ENCODE measurements at regions not wholly inside any gene's neighbourhood (a gene's known extent, or its start where the extent isn't known, plus 50 kb on each side); places are given as distances from the start of the nearest gene placed in this dataset.

DNA sequence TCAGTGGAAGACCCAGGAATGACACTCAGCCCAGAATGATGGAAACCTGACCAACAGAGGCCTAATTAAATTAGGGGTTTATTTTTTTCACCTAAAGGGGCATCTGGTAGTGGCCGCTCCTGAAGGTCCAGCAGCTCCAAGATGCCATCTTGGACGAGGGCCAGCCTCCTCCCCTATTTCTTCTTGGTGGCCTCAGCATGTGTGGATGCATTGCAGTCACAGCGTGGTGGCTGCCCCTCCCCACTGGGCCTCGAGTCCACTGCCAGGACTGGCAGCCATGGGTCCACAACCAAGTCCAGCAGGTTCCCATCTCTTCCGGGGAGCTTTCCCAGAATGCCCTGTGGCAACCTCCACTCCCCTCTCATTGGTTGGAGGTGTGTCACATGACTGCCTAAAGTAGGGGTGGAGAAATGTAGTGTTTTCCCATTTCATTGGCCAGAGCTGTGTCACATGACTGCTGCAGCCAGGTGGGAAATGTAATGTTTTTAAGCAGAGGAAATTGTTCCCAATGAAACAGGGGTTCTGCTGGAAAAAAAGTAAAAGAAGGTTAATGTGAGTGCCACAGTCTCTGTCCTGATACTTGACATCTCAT is 628.2 kb downstream of the PTPRU start:
- CTCF ChIA-PET = no interaction called here
- Mint-ChIP-seq H3K36me3 (ENCODE audit: low read depth) (no peaks in the 10 kb centered on the region), H3K27me3 (peaks cover 3% of the 10 kb centered on the region), H3K4me3 (no peak overlapping the region), H3K9me3 (peaks cover 13% of the 10 kb centered on the region), H3K4me1 (no peaks in the 10 kb centered on the region), H3K27ac (no peak overlapping the region)
- no peak for DNase-seq
- POLR2A ChIA-PET = no interaction called here

DNA sequence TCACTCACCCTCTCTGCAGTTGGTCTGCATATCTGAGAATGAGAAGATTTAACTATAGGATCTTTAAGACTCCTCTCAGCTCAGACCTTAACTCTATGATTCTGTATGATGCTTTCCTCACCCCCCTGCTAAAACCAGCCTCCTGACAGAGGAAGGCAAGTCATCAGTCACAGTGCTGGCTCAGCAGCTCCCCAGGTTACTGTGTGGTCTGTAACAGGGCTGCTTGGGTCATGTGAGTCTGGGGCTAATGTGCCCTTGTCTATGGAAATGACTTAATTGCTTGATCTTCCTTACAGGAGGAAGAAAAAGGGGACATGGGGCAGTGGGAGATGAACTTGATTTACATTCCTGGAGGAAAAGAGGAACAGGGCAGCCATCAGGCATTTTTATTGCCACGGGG is 625.6 kb downstream of the PTPRU start:
- POLR2A ChIA-PET = no interaction called here
- Mint-ChIP-seq H3K27me3 (peaks cover 3% of the 10 kb centered on the region), H3K4me3 (no peak overlapping the region), H3K36me3 (ENCODE audit: low read depth) (no peaks in the 10 kb centered on the region), H3K4me1 (no peaks in the 10 kb centered on the region), H3K27ac (no peak overlapping the region), H3K9me3 (peaks cover 13% of the 10 kb centered on the region)
- DNase-seq = no peak
- CTCF ChIA-PET = no interaction called here

DNA sequence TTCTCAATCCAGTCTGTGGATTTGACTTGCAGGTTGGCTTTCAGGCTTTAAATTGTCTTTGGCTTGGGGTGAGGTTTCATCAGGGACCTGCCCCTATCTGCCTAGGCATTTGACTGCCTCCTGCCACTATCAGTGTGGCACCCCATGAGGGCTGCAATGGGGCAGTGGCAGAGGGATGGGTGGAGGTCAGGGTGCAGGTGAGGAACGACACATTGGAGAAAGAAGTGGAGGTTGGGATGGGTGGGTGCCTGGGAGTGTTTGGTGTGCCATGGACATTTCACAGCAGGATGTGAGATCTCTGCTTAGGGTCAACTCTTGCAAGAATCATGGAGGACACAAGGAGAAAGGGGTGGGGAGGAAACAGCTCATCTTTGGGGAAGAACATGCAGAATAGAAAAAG is 625.1 kb downstream of the PTPRU start:
- no peak for DNase-seq
- ChIA-PET CTCF (no interaction called here), POLR2A (no interaction called here)
- Mint-ChIP-seq H3K4me1 (no peaks in the 10 kb centered on the region), H3K4me3 (no peak overlapping the region), H3K27ac (no peak overlapping the region), H3K27me3 (peaks cover 3% of the 10 kb centered on the region), H3K36me3 (ENCODE audit: low read depth) (no peaks in the 10 kb centered on the region), H3K9me3 (peaks cover 13% of the 10 kb centered on the region)

DNA sequence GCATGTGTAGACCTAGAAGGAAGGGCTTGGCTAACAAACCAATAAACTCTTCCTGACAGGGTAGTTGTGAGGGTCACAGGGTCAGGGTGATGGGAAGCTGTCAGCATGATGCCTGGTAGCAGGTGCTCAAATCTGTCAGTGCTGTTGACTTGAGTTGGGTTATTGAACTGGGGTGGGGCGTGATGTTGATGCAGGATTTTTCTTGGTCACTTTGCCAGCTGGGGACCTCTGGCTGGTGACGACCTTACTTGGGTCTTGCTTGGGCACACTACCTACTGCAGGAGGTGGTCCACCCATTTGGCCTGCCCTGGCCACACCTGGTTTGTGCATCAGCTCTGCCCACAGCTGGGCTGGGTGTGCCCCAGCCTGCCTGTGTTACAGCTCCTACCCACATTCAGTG is 624.4 kb downstream of the PTPRU start:
- no peak overlapping the region for H3K4me3 Mint-ChIP-seq
- CTCF ChIA-PET = no interaction called here
- H3K27me3 Mint-ChIP-seq = peaks cover 3% of the 10 kb centered on the region

DNA sequence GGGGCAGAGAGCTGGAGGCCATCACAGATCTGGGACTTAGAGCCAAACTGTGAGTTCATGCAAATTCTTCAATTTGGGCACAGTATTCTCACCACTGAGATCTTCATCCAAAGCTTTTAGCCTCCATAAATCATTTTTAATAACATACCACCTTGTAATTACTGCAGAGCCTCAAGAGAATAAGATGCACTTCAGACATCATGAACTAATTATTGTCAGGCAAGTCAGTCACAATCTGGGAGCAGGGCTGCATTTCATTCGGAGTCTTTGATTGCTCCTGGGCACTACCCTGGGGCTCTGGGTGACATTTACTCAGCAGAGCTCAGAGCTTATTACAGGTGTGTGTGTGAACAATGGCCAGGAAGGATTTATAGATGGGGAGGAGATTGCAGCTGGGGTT is 623.7 kb downstream of the PTPRU start:
- no peak for DNase-seq
- POLR2A ChIA-PET = no interaction called here
- Mint-ChIP-seq H3K27ac (no peak overlapping the region), H3K4me1 (no peaks in the 10 kb centered on the region), H3K9me3 (peaks cover 13% of the 10 kb centered on the region), H3K4me3 (no peak overlapping the region), H3K27me3 (peaks cover 3% of the 10 kb centered on the region), H3K36me3 (ENCODE audit: low read depth) (no peaks in the 10 kb centered on the region)
- CTCF ChIA-PET = no interaction called here

More for the DNA sequence above, 624.4 kb downstream of the PTPRU start:
- DNase-seq = no peak
- H3K36me3 Mint-ChIP-seq (ENCODE audit: low read depth) = no peaks in the 10 kb centered on the region
- no peak overlapping the region for H3K27ac Mint-ChIP-seq
- H3K9me3 Mint-ChIP-seq = peaks cover 13% of the 10 kb centered on the region
- POLR2A ChIA-PET = no interaction called here
- H3K4me1 Mint-ChIP-seq = no peaks in the 10 kb centered on the region

DNA sequence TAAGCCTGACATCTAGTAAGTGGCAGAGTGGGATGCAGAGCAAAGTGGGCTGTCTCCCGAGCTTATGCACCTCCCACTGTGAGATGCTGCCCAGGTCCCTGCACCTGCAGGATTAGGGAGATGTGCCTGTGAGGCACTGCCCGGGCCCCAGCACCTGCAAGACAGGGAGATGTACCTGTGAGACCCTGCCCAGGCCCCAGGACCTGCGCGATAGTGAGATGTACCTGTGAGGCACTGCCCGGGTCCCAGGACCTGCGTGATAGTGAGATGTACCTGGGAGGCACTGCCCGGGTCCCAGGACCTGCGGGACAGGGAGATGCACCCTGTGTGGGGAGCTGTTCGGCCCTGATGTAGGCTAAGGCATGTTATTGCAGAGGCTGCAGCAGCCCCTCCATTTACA is 622.8 kb downstream of the PTPRU start:
- no peak overlapping the region for H3K27ac Mint-ChIP-seq
- no peak overlapping the region for H3K4me3 Mint-ChIP-seq
- H3K9me3 Mint-ChIP-seq = peaks cover 13% of the 10 kb centered on the region
- DNase-seq = no peak
- ChIA-PET CTCF (no interaction called here), POLR2A (no interaction called here)
- peaks cover 3% of the 10 kb centered on the region for H3K27me3 Mint-ChIP-seq
- H3K36me3 Mint-ChIP-seq (ENCODE audit: low read depth) = no peaks in the 10 kb centered on the region
- no peaks in the 10 kb centered on the region for H3K4me1 Mint-ChIP-seq

DNA sequence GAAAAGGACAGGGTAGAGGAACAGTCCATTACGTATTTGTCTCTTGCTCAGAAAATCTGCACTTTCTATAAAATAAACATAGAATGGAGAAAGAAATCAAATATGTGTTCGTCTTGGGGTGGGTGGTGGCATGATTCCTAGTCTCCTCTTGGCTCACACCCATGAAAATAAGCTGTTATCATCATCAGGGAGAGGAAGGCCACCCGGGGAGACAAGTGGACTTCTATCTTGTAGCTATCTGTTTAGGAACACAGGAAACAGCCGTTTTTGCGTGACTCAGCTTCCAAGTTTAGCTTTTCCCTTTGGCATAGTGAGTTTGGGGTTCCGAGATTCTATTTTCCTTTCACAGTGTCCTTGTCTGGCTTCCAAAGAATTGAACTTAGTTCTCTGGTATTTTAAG is 622.3 kb downstream of the PTPRU start:
- peaks cover 3% of the 10 kb centered on the region for H3K27me3 Mint-ChIP-seq
- H3K4me3 Mint-ChIP-seq = no peak overlapping the region
- DNase-seq = no peak
- no peaks in the 10 kb centered on the region for H3K4me1 Mint-ChIP-seq
- ChIA-PET POLR2A (no interaction called here), CTCF (interaction anchor here (0.9 kb wide), 1 partner anchor 229 kb away, joined by 3 read pairs; no protein-coding TSS in a partner anchor)
- H3K36me3 Mint-ChIP-seq (ENCODE audit: low read depth) = no peaks in the 10 kb centered on the region
- H3K27ac Mint-ChIP-seq = no peak overlapping the region
- H3K9me3 Mint-ChIP-seq = peaks cover 13% of the 10 kb centered on the region

DNA sequence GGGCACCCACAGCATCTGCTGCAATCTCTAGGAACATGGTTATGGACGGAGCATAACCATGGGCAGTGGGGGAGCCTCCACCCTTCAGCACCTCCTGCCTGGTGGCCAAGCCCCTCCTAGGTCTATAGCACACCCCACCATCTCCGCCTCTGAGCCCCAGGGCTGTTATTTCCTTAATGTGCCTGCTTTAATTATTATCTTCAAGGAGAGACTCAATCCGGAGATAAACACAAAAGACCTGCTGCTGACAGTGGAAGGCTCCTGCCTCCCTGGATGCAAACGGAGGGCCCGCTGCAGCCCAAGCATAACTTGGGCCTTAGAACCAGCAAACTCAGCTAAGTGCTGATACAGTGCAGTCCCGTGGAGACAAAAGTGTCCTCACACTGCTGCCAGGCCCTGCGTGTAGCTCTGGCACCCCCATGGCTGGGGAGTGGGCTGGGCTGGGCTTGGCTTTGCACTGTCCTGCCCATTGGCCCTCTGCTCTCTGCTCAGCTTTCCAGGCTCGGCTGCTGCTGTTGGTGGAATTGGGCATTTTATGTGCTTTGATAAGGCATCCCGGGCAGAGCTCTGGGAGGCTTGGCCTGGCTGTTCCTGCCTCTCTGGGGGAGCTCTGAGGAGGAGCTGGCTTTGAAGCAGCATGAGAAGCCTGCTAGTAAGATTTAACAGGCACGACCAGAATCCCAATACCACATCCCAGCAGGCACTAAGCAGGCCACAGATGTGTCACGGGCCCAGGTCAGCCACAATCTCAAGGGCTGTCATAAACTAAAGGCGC is 620.2 kb downstream of the PTPRU start:
- CTCF ChIA-PET = no interaction called here
- H3K4me3 Mint-ChIP-seq = no peak overlapping the region

DNA sequence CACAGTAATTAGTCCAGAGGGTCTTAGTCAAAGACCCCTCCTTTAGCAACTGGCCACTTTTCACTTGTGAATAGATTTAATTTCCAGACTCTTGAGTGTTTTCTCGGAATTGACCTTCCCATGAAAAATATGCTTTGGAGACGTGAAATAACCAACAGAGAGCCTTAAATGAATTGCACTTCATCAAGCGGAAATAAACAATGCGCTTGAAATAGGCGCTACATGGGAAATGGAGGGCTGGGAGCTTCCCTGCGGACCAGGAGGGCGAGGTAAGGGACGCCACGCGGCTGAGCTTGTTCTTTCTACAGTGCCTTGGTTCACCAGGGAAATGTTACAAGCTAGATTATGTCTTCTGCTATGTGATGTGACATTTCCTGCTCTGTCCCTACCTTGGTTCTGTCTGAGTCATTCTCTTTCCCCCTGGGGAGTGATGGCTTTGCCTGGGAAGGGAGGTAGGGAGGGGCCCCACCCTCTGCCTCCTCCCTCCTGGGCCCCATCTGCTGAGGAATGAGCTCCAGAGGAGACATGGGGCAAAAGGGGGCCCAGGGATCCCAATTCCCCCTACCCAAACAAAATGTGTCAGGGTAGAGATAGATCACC is 619.3 kb downstream of the PTPRU start:
- DNase-seq = no peak
- no peak overlapping the region for H3K27ac Mint-ChIP-seq
- no peak overlapping the region for H3K4me3 Mint-ChIP-seq
- no peaks in the 10 kb centered on the region for H3K27me3 Mint-ChIP-seq
- no peaks in the 10 kb centered on the region for H3K4me1 Mint-ChIP-seq
- CTCF ChIA-PET = no interaction called here
- no peaks in the 10 kb centered on the region for H3K36me3 Mint-ChIP-seq (ENCODE audit: low read depth)
- H3K9me3 Mint-ChIP-seq = no peaks in the 10 kb centered on the region
- POLR2A ChIA-PET = no interaction called here

More for the DNA sequence above, 620.2 kb downstream of the PTPRU start:
- no peak for DNase-seq
- POLR2A ChIA-PET = no interaction called here
- no peaks in the 10 kb centered on the region for H3K4me1 Mint-ChIP-seq
- peaks cover 7% of the 10 kb centered on the region for H3K9me3 Mint-ChIP-seq
- H3K27me3 Mint-ChIP-seq = peaks cover 2% of the 10 kb centered on the region
- no peak overlapping the region for H3K27ac Mint-ChIP-seq
- no peaks in the 10 kb centered on the region for H3K36me3 Mint-ChIP-seq (ENCODE audit: low read depth)

DNA sequence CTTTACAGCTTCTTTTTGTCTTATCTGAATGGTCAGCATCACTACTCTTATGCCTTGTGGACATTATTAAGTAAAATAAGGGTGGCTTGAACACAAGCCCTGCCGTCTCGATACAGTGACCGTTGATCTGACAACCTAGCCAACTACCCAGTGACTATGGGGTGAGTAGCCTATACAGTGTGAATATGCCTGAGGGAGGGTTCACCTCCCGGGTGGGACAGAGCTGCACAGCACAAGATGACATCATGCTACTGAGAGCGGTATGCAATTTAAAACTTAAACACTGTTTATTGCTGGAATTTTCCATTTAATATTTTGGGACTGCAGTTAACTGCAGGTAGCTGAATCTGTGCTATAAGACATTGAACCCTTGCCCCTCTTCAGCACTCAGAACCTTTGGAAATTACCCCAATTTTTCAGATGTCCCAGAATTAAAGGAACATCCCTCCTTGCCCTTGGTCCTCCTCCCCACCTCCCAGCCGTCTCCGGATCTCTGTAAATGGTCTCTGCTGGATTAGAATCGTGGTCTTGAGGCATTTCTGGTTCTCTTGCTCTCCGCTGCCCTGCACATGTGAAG is 618.5 kb downstream of the PTPRU start:
- no peaks in the 10 kb centered on the region for H3K4me1 Mint-ChIP-seq
- no peak overlapping the region for H3K4me3 Mint-ChIP-seq
- ChIA-PET POLR2A (no interaction called here), CTCF (no interaction called here)
- H3K27me3 Mint-ChIP-seq = no peaks in the 10 kb centered on the region
- no peaks in the 10 kb centered on the region for H3K9me3 Mint-ChIP-seq
- H3K27ac Mint-ChIP-seq = no peak overlapping the region
- H3K36me3 Mint-ChIP-seq (ENCODE audit: low read depth) = no peaks in the 10 kb centered on the region
- DNase-seq = no peak

DNA sequence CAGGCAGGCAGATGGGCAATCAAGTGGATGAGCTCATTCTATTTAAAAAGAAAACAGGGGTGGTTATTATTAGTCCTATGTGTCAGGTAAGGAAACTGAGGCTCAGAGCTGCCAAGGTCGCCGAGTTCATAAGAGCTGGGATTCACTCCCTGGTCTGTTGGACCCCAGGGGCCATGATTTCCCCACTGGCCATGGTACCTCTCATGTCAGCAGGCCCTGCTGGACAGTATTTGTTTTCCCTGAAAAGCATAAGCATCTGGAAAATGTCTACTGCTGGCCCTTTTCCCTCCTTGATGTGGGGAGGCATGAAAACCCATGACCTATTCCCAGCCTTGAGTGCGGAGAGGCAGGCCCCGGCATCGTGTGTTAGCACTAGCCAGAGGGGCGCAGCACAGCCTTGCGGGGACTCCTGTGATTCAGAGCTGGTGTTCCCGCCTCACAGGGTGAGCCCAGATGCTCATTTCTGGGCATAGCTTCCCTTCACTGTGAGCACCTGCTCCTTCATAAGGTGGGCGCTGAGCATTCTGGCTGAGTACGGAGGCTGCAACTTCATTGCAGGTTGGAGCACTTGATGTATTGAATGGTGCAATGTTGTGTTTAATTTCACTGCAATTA is 617.5 kb downstream of the PTPRU start:
- no peak for DNase-seq
- Mint-ChIP-seq H3K27ac (no peak overlapping the region), H3K9me3 (no peaks in the 10 kb centered on the region), H3K4me3 (no peak overlapping the region), H3K36me3 (ENCODE audit: low read depth) (no peaks in the 10 kb centered on the region), H3K27me3 (no peaks in the 10 kb centered on the region), H3K4me1 (no peaks in the 10 kb centered on the region)
- CTCF ChIA-PET = no interaction called here
- POLR2A ChIA-PET = no interaction called here

DNA sequence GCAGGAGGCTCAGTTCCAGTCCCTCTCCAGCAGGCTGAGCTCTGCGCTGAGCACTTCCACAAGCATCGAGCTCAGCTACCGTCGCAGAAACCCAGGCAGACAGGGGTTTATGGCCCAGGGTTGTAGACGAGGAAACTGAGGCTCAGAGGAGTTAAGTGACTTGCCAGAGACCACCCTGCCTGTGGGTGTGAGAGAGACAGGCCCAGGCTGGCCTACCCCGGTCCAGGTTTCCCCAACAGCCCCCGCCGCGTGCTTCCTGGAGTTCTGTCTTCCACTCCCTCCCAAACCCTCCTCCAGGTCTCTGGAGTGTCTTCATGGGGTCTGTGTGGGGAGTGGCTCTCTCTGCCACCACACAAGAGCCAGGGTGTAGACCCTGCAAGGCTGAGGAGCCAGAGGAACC is 615.9 kb downstream of the PTPRU start:
- Mint-ChIP-seq H3K27me3 (no peaks in the 10 kb centered on the region), H3K4me3 (no peak overlapping the region), H3K4me1 (no peaks in the 10 kb centered on the region), H3K9me3 (no peaks in the 10 kb centered on the region), H3K27ac (no peak overlapping the region), H3K36me3 (ENCODE audit: low read depth) (no peaks in the 10 kb centered on the region)
- ChIA-PET POLR2A (no interaction called here), CTCF (no interaction called here)
- DNase-seq = no peak

DNA sequence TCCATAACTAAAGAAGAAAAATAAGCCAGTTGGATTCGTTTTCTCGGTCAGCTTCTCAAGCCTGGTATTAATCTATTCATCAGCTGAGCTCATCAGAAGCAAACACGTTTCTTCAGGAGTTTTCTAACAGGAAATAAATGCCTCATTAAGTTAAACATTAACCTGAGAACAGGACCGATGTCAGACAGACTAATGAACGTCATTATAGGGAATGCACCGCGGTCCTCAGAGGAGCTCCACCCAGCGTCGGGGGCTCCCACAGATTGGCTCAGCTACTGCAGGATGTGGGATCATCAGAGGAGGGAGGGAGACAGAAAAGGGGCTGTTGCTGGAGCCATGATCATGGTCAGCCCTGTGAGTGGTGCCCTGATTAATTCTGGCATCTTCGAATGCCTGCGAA is 615.4 kb downstream of the PTPRU start:
- POLR2A ChIA-PET = no interaction called here
- no peaks in the 10 kb centered on the region for H3K27me3 Mint-ChIP-seq
- CTCF ChIA-PET = no interaction called here
- no peaks in the 10 kb centered on the region for H3K36me3 Mint-ChIP-seq (ENCODE audit: low read depth)
- no peaks in the 10 kb centered on the region for H3K9me3 Mint-ChIP-seq
- no peak for DNase-seq
- H3K4me1 Mint-ChIP-seq = no peaks in the 10 kb centered on the region
- no peak overlapping the region for H3K27ac Mint-ChIP-seq
- no peak overlapping the region for H3K4me3 Mint-ChIP-seq
